GM12878 (cell line): ENCODE measurements at regions not wholly inside any gene's neighbourhood (a gene's known extent, or its start where the extent isn't known, plus 50 kb on each side); places are given as distances from the start of the nearest gene placed in this dataset.
A peak's percentile ranks its signal among the peaks of the same experiment; 100 is the strongest.

ENCODE experiments used
- ATAC-seq: fragments of 200-7000 bp; cut with Tn5 transposase; 3 replicates; pipeline ENCODE4 v1.9.1; 2020; ENCODE audit warnings: mild to moderate bottlenecking, moderate library complexity
- BruUV-seq: library from RNA; stranded (reverse); fragments of 400-500 nt; replicated peaks from 2 replicates; lab custom pipeline; 2021; lab: Mats Ljungman, UMichigan
- CTCF ChIA-PET: fragments of 300-600 bp; sonication (Branson Sonifier 250); formaldehyde crosslinking; extraction: SDS; loops from one replicate; lab custom pipeline; 2021; ENCODE audit warnings: inconsistent platforms; lab: Yijun Ruan, JAX
- POLR2A ChIA-PET: fragments of 350-600 bp; formaldehyde crosslinking; extraction: SDS; loops from one replicate; lab custom pipeline; 2021; ENCODE audit warnings: inconsistent platforms; lab: Charles Lee
- RAD21 ChIA-PET: fragments of 300-600 bp; sonication (Branson Sonifier 250); formaldehyde crosslinking; loops from one replicate; lab custom pipeline; 2023; ENCODE audit warnings: antibody characterized with exemption; ENCODE audit not compliant: unreplicated experiment; lab: Charles Lee
- SMC1A ChIA-PET: fragments of 300-600 bp; sonication (Branson Sonifier 250); formaldehyde crosslinking; loops from one replicate; lab custom pipeline; 2023; ENCODE audit not compliant: unreplicated experiment, uncharacterized antibody; lab: Charles Lee
- DNase-seq: peaks from one replicate; pipeline ENCODE4 v3.0.0-alpha.2; 2011; ENCODE audit warnings: low read depth, low spot score
- FAIRE-seq: peaks from 3 replicates; lab custom pipeline; 2011; peaks lifted over from hg19 to GRCh38; lab: Jason Lieb, UNC
- H2AFZ ChIP-seq: 2 replicates; pipeline ENCODE4 v1.6.0; 2011; ENCODE audit warnings: low read depth, low read length, control low read depth; ENCODE audit not compliant: control insufficient read depth
- H3K27ac ChIP-seq: 2 replicates; pipeline ENCODE4 v1.5.1; 2011; ENCODE audit warnings: control low read depth; ENCODE audit not compliant: control insufficient read depth, insufficient read depth
- H3K27me3 ChIP-seq, 2 experiments: replicated peaks in 1 of 2; 2 replicates each; pipeline versions ENCODE4 v1.6.0 to v1.6.1; 2011; ENCODE audit warnings: low read length in 1 of 2; ENCODE audit not compliant: control insufficient read depth in 2 of 2, insufficient read depth in 2 of 2
- H3K36me3 ChIP-seq, 2 experiments: 2 replicates each; pipeline ENCODE4 v1.5.1; 2011; ENCODE audit warnings: low read length in 1 of 2; ENCODE audit not compliant: control insufficient read depth in 2 of 2, insufficient read depth in 2 of 2
- H3K4me1 ChIP-seq: 2 replicates; pipeline ENCODE4 v1.6.1; 2011; ENCODE audit warnings: mild to moderate bottlenecking, low read length, moderate library complexity, mixed read lengths; ENCODE audit not compliant: control insufficient read depth, insufficient read depth
- H3K4me2 ChIP-seq: 2 replicates; pipeline ENCODE4 v1.6.0; 2011; ENCODE audit warnings: control low read depth; ENCODE audit not compliant: control insufficient read depth, insufficient read depth
- H3K4me3 ChIP-seq: fragments of 200-600 bp; sonication (generic); 2 replicates; pipeline ENCODE4 v1.5.1; 2016
- H3K79me2 ChIP-seq: 2 replicates; pipeline ENCODE4 v1.6.0; 2011; ENCODE audit warnings: low read length; ENCODE audit not compliant: control insufficient read depth, insufficient read depth
- H3K9ac ChIP-seq: 2 replicates; pipeline ENCODE4 v1.8.0; 2011; ENCODE audit warnings: low read length, control low read depth, mixed read lengths; ENCODE audit not compliant: control insufficient read depth, insufficient read depth
- H3K9me3 ChIP-seq: replicated peaks from 3 replicates; pipeline ENCODE4 v1.5.1; 2011; ENCODE audit warnings: mild to moderate bottlenecking, low read length; ENCODE audit not compliant: control insufficient read depth, insufficient read depth
- H4K20me1 ChIP-seq: 2 replicates; pipeline ENCODE4 v1.6.0; 2011; ENCODE audit not compliant: control insufficient read depth, insufficient read depth
- BCL3 ChIP-seq: IDR thresholded peaks from 2 replicates; pipeline ENCODE4 v1.6.1; 2011; ENCODE audit warnings: borderline replicate concordance, low read depth, mild to moderate bottlenecking, moderate library complexity, low read length; ENCODE audit not compliant: insufficient read depth, poor library complexity, severe bottlenecking
- EP300 ChIP-seq, 2 experiments: fragments of 150-350 bp in 1 of 2; IDR thresholded peaks; 2 replicates each; pipeline ENCODE4 v1.6.1; 2011 to 2012; ENCODE audit warnings: low read depth in 2 of 2, low read length in 2 of 2, borderline replicate concordance in 1 of 2, improper control_type of control experiment in 1 of 2, inconsistent platforms in 1 of 2; ENCODE audit not compliant: control insufficient read depth in 1 of 2
- NR2F1 ChIP-seq: fragments of 450-650 bp; conservative IDR thresholded peaks from 2 replicates; pipeline ENCODE4 v1.6.1; 2017; ENCODE audit warnings: mild to moderate bottlenecking
- WGBS: methylation state at CpG from one replicate; pipeline ENCODE4 v1.1.6; 2016; ENCODE audit warnings: low lambda C conversion rate; ENCODE audit not compliant: insufficient replicate concordance, insufficient coverage; ENCODE audit errors: missing lambda C conversion rate; 5-methylcytosine and 5-hydroxymethylcytosine counted together
- in situ Hi-C: fragments of 300-500 bp; cut with MboI; formaldehyde crosslinking; loops from 9 replicates; pipeline ENCODE4 v1.14.3; 2018; ENCODE audit warnings: mixed read lengths
- intact Hi-C: fragments of 100-400 bp; cut with micrococcal nuclease; formaldehyde crosslinking; loops from one replicate; pipeline ENCODE4 v1.14.2; 2022; ENCODE audit not compliant: unreplicated experiment
- TF ChIP-seq, protein P1 (sequence below): fragments of 450-650 bp; IDR thresholded peaks from 2 replicates; pipeline ENCODE4 v1.6.1; 2014; ENCODE audit warnings: mild to moderate bottlenecking

GRCh38 chr6:149136273-149136912, 181.1 kb upstream of the TAB2 start:
- intact Hi-C loops = no loop called here
- TF ChIP-seq BCL3 = peak; percentile 26
- TF ChIP-seq, protein P1, sequence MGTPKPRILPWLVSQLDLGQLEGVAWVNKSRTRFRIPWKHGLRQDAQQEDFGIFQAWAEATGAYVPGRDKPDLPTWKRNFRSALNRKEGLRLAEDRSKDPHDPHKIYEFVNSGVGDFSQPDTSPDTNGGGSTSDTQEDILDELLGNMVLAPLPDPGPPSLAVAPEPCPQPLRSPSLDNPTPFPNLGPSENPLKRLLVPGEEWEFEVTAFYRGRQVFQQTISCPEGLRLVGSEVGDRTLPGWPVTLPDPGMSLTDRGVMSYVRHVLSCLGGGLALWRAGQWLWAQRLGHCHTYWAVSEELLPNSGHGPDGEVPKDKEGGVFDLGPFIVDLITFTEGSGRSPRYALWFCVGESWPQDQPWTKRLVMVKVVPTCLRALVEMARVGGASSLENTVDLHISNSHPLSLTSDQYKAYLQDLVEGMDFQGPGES = no peak
- 0 out of 2 replicates have a peak, but pooled peaks have one; percentile 22 for TF ChIP-seq NR2F1
- TF ChIP-seq EP300 (IDR thresholded peaks at IDR 0.05; ENCODE audit: borderline replicate concordance in 1 of 2, control insufficient read depth in 1 of 2, low read depth in 2 of 2, low read length in 2 of 2) = no peak
- TF ChIP-seq, all 136 proteins: peak for 2

More at GRCh38 chr6:149136273-149136912, 181.1 kb upstream of the TAB2 start:
- no peak overlapping the region for H3K4me3 ChIP-seq
- H2AFZ ChIP-seq = no peak overlapping the region
- H3K9me3 ChIP-seq = peaks cover 2% of the 10 kb centered on the region; the same call in 1 of the 3 replicates
- ChIA-PET SMC1A (interaction anchor here (0.6 to 1.0 kb wide), 3 partner anchors 21 to 848 kb away, joined by 3 read pairs; no protein-coding TSS in a partner anchor), POLR2A (no interaction called here), RAD21 (no interaction called here), CTCF (interaction anchor here (0.6 to 1.7 kb wide), 2 partner anchors 21 to 131 kb away, joined by 3 to 4 read pairs; no protein-coding TSS in a partner anchor)
- WGBS = 53% methylated on average over 5 of the region's 5 CpGs
- H3K27ac ChIP-seq = no peak overlapping the region
- no peaks in the 10 kb centered on the region for H4K20me1 ChIP-seq
- in situ Hi-C loops = no loop called here
- no peak overlapping the region for H3K4me2 ChIP-seq
- ATAC-seq (no peak), DNase-seq (no peak), FAIRE-seq (no peak)
- no peak overlapping the region for H3K9ac ChIP-seq
- no peaks in the 10 kb centered on the region for H3K36me3 ChIP-seq
- no peaks in the 10 kb centered on the region for H3K27me3 ChIP-seq
- H3K79me2 ChIP-seq = no peaks in the 10 kb centered on the region
- no TSS peak for BruUV-seq
- H3K4me1 ChIP-seq = peaks cover 29% of the 10 kb centered on the region
